Right lobe of liver (tissue), 4 donors: ENCODE measurements at regions not wholly inside any gene's neighbourhood (a gene's known extent, or its start where the extent isn't known, plus 50 kb on each side); places are given as distances from the start of the nearest gene placed in this dataset.

ENCODE experiments used
- POLR2A ChIP-seq: fragments of 450-650 bp; IDR thresholded peaks from one replicate; pipeline ENCODE4 v1.6.1; 2017; ENCODE audit warnings: antibody characterized with exemption, mild to moderate bottlenecking
- TF ChIP-seq, protein P1 (sequence below), 4 donors: fragments of 200-600 bp in 3 of 4; fragments of 450-650 bp in 1 of 4; IDR thresholded peaks; one replicate each; pipeline versions ENCODE4 v1.5.1 to v1.8.0; 2016 to 2022; ENCODE audit warnings: antibody characterized with exemption in 4 of 4, mild to moderate bottlenecking in 2 of 4
- donor health status: DM: no; HTN: no; CAD: no.
- donor health status: DM: no; HTN: no; CAD: no.
- donor health status: DM: no; HTN: yes; CAD: no.

- TF ChIP-seq, protein P1, sequence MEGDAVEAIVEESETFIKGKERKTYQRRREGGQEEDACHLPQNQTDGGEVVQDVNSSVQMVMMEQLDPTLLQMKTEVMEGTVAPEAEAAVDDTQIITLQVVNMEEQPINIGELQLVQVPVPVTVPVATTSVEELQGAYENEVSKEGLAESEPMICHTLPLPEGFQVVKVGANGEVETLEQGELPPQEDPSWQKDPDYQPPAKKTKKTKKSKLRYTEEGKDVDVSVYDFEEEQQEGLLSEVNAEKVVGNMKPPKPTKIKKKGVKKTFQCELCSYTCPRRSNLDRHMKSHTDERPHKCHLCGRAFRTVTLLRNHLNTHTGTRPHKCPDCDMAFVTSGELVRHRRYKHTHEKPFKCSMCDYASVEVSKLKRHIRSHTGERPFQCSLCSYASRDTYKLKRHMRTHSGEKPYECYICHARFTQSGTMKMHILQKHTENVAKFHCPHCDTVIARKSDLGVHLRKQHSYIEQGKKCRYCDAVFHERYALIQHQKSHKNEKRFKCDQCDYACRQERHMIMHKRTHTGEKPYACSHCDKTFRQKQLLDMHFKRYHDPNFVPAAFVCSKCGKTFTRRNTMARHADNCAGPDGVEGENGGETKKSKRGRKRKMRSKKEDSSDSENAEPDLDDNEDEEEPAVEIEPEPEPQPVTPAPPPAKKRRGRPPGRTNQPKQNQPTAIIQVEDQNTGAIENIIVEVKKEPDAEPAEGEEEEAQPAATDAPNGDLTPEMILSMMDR (IDR thresholded peaks at IDR 0.05), result no peak
- no peak for TF ChIP-seq POLR2A
These were observed 1181.2 kb downstream of the PCDH9 start for GRCh38 chr13:66048888-66049287.
